MV-4-11 (cell line): ENCODE measurements at regions not wholly inside any gene's neighbourhood (a gene's known extent, or its start where the extent isn't known, plus 50 kb on each side); places are given as distances from the start of the nearest gene placed in this dataset.
"Not testable (repeated sequence)": the region's sequence is repeated elsewhere in the genome, so short reads cannot be mapped to it uniquely, and the experiment has no call there.

ENCODE experiments used
- DNase-seq: peaks from one replicate; lab custom pipeline; 2025; lab: John Stamatoyannopoulos, UW

DNA sequence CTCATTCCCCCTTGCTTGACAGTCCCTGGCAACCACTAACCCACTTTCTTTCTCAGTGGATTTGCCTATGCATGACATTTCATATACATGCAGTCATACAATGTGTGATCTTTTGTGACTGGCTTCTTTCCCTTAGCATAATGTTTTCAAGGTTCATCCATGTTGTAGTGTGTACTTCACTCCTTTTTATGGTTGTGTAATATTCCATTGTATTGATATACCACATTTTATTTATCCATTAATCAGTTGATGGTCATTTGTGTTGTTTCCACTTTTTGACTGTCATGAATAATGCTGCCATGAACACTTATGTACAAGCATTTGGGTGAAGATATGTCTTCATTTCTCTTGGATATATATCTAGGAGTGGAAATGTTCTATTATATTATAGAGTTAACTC lies 127.7 kb upstream of the GRIK3 start:
- DNase-seq = no peak

DNA sequence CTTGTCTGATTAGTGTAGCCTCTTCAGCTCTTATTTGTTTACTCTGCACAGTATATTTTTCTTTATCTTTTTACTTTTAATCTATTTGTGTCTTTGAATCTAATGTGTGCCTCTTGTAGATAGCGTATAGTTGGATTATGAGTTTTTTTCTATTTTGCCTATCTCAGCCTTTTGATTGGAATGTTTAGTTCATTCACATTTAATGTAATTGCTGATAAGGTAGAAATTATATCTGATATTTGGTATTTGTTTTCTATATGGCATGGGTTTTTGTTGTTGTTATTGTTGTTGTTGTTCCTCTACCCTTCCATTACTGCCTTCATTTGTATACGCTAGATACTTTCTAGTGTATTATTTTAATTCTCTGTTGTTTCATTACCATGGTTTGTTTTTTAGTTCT lies 131.7 kb upstream of the GRIK3 start:
- no peak for DNase-seq

DNA sequence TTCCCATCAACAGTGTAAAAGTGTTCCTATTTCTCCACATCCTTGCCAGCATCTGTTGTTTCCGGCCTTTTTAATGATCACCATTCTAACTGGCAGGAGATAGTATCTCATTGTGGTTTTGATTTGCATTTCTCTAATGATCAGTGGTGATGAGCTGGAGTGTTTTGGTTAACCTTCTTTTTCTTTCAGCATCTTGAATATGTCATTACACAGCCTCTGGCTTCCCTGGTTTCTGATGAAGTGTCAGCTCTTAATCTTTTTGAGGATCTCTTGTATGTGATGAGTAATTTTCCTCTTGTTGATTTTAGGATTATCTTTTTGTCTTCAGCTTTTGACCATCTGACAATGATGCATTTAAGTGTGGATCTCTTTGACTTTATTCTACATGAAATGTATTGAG lies 133.2 kb upstream of the GRIK3 start:
- DNase-seq = no peak

DNA sequence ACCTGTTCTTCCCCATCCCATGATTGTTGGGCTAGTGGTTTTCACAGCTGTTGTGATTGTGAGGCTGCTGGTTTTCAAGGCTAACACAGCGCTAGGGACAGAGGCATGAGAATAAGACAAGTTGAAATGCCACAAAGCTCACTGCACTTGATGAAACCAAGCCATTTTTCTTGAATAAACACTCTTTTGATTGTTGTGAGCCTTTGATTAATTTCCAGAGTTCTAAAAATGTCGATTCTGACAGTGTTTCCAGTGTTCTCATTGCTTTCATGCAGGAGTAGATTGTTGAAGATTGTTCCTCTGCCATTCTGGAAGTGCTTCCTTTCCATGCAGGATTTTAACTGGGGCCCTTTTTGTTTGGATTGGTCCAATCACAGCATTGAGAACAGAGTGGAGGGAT lies 134.9 kb upstream of the GRIK3 start:
- DNase-seq = no peak

DNA sequence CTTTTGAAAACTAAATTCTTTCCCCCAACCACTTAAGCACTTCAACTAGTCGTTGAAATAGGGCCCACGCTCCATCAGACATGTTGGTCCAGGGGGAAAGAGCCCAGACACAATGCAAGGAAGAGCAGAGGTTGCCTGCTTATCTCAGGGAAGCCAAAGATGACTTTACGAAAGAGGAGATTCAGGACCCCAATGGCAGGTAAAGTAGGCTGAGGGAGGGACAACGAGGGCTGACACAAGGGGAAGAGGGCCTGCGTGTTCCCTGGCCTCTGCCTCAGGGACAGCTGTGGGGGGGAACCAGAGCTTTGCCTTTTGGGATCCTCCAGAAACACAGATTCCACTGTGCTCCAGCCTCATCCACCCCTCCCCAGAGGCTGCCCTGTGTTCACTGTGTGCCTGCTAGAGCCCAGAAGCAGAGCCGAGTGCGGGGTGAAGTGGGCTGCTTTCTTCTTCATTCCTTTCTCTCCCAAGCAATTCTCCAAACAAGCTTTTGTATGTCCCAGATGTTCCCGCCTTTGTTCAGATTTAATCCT lies 135.5 kb upstream of the GRIK3 start:
- DNase-seq = no peak

DNA sequence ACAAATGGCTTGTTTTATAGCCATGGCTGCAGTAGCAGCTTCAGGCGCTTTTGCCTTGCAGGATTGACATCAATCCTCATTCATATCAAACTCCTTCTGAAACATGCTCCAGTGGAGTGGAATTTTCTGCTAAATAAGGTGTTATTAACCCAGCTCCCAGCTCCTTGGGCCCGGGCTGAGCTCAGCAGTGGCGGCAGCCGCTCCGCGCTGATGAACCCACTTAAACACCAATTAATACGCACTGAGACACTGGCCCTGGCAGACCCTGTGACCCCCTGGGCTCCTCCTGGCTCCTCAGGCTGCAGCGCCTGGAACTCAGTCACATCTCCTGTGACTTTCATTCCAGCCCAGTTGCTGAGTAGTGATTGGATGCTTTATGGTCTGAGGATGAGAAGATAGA lies 137.4 kb upstream of the GRIK3 start:
- no peak for DNase-seq

DNA sequence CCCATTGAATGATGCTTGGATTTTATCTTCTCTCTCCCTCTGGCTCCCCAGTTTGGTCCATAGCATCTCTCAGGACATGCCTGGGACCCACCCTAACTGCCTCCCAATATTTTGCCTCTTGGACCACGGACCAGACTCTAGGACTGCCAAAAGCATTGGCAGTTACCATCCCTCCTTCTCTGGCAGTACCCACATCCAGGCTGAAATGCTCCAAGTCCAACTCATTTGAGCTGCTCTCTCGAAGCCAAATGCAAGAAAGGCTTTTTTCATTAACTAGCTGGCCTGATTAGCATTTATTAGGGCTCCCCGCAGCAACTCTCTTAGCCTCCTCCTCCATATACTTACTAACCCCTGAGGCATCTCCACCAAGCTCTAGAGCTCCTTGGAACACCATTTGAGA lies 140.0 kb upstream of the GRIK3 start:
- DNase-seq = no peak

DNA sequence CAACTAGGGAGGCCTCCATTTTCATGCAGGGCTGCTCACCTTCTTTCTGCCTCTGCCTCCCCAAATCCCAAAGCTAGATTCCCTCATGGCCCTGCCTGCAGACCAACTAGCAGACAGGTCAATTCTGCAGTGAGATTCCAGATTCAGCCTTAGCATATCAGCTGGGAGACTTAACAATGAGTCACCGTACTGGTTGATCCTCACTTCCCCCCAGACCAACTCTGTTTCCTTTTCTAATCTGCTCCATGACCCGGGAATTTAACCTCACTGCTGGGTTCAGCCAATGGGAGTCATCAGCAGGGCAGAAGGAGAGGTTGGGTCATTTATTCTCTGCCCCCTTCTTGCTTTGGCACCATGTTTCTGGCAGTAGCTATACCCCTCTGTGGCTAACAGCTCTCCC lies 140.6 kb upstream of the GRIK3 start:
- no peak for DNase-seq

DNA sequence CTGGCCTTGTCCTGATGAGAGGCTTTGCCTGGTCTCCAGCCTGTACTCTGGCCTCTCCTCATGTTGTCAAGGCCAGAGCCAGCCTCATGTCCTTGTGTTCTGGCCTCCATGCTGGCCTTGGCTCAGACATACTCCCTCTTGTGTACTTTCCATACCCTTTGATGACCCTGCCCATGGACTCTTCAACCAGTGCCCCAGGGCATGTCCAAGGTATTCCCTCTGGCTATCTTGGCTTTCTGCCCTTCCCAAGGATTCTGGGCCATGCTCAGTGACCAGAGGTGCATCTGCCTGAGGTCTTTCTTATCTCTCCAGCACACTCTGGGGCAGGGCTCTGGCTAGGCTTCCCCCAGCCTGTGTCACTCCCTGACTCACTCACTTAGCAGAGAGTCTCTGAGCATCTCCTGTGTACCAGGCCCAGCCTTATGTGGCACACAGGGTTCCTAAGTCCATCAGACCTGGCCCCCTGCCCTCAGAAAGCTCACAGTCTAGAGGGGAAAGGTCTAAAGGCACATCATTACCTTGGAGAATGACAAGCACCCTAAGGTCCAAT lies 141.4 kb upstream of the GRIK3 start:
- DNase-seq = no peak

DNA sequence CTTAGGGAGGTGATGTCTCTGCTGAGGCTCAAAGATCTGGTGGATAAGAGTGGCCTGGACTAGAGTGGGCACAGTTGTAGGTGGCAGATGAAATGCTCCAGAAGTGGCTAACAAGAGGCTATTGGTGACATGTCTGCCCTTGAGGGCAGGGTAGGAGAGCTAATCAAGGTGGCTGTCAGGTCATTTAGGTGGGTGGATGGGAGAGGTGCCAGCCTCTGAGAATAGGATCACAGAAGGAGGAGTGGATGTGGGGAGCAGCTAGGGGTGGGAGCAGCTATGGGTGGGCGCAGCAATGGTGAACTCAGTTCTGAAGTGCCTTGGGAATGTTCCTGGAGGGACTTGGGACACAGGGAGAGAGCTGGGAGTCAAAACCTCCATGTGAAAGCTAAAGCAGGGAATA lies 142.0 kb upstream of the GRIK3 start:
- no peak for DNase-seq

DNA sequence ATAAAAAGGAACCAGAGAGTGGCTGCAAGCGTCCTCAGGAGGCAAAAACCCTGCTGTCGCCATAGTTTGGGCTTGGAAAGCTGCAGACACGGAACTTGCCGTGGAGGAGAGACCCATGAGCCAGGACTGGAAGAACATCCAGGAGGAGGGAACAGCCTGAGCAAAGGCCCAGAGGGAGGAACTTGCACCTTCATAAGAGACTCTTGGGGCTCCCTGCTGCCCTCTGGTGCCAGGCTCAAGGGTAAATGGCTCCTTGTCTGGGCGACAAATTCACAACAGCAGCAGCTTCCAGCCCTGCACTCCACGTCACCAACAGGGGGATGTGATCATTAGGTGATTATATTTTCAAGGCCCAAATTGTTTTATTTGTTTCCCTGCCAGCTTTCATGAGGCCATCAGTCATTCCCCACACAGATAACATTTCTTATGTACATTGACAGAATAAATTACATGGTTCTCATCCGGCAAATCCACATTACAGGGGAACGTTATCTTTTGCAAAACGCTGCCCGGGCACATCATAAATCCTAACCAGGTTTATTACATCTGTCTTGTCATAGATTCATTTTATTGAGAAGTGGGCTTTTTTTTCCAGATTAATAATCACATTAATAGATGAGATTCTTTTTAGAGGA lies 143.0 kb upstream of the GRIK3 start:
- peak; percentile 18 for DNase-seq

DNA sequence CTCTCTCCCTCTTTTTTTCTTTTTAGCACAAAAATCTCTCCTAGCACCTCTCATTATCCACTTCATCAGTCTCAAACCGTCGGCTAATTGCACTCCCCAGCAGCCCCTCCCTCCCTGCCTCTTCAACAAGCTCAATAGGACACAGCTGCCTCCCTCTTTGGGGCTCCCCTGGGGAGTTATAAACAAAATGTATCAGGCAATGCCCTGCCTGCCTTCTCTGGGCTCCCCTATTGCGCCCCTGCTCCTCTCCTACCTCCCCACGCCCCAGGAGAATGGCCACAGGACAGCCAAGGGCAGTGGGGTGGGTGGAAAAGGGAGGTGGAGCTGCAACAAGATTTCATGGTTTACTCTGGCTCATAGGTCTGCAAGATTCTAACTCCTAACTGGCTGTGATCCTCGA lies 147.1 kb upstream of the GRIK3 start:
- no peak for DNase-seq

DNA sequence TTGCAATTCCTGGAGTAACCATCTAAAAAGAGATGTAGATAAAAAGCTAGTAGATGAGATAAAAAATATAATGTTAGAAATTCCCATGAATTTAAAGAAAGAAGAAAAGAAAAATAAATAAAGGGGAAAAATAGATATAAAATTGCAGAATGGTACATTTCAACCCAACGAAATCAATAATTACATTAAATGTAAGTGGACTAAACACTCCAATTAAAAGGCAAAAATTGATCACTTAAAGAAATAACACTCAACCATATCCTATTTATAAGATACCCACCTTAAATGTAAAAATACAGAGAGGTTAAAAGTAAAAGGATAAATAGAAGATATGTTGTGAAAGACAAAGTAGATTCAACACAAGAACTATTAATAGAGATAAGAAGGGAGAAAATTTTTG lies 150.5 kb upstream of the GRIK3 start:
- no peak for DNase-seq

DNA sequence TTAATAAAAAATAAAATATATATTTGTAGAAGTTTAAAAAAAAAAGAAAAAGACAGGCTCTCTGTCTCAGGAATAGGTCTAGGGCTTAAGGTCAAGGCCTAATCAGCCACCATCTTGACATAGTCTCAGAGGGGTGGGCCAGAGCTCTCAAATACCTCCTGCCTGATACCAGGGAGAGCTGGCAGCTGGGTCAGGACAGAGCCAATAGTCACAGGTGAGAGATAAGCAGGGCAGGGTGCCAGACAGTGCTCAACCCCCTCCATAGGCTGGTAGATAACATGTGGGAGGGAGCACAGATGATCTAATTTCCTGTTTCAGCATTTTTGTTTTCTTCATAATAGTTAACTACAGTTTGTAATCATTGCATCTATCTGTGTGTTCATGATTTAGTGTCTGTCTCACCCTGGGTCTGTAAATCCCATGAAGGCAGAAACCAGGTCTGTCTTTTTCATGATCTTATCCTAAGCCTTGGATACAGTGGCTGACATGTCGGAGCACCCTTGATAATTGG lies 152.0 kb upstream of the GRIK3 start:
- no peak for DNase-seq

DNA sequence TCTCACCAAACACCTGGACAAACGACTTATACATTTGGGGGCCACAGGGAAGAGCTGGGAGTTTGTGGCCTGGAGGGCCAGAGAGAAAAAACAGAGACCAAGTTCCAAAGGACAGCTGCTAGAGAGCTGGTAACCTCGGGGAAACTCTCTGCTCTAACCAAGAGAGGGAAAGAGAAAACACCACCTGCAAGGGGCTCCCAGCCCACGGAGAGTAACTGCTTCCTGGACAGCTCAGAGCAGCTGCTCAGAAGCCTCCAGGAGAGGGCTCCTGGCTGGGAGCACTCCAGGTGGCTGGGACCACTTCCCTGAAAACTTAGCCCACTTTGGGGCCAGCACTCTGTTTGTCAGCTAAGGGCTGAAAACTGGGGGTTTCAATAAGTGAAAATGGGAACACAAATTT lies 154.8 kb upstream of the GRIK3 start:
- no peak for DNase-seq

DNA sequence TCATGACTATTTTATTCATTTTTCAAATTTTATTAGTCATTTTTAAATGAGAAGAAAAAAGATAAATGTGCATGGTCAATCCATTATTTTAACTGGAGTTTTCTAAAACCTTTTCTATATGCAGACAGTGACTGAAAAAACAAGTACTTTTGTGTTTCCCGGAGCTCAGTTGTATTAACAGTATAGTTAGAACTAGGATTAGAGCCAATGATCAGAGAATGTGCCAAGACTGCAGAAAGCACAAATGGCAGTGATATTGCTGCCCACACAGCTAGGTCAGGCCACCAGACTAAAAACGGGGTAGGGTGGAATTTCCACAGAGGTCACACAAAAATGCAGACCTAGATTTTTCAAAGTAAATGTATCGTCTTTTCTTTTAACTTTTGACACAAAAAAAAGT lies 163.1 kb upstream of the GRIK3 start:
- DNase-seq = no peak

DNA sequence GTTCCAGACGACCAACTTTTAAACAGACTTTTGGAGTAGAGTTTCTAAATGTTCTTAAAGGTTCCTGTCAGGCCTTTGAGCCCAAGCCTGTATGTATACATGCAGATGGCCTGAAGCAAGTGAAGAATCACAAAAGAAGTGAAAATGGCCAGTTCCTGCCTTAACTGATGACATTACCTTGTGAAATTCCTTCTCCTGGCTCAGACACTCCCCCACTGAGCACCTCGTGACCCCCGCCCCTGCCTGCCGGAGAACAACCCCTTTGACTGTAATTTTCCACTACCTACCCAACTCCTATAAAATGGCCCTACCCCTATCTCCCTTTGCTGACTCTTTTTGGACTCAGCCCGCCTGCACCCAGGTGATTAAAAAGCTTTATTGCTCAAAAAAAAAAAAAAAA lies 180.0 kb upstream of the GRIK3 start:
- DNase-seq = not testable (repeated sequence)

DNA sequence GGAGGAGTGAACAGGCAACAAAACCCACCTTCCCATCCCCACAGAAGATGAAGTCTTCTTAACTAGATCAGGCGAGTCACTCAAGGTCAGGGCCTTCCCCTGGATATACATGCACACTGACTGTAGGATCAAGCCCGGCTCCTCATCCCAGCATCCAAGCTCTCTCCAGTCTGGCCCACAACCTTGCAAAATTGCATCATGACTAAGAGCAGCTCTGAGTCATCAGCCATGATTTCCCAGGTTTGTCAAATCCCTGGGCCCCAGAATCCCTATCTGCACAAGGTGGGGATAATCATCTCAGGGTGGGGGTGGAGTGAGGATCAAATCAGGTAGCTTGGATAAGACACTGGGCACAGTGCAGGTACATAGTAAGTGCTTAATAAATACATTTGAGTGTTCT lies 199.3 kb upstream of the GRIK3 start:
- DNase-seq = no peak

DNA sequence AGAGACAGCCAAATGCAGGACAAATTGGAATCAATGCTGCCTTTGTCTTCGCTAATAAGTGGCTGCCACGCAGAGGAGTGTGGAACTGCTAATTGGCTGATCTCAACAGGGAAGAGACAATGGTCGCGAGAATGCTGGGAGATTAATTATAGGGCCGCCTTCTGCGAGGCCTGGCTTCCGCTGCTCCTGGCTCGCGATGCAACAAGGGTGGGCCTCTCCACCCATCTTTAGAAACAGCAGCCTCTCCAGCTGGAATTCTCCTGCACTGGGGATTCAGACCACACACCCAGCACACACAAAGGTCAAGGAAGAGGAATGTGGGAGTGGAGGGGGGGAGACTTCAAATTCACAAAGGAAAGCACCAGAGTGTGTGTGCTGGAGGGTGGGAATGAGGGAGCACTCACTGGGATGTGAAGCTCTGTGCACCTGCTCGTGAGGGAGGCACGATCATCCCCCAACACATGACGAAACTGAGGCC lies 200.7 kb upstream of the GRIK3 start:
- DNase-seq = no peak

DNA sequence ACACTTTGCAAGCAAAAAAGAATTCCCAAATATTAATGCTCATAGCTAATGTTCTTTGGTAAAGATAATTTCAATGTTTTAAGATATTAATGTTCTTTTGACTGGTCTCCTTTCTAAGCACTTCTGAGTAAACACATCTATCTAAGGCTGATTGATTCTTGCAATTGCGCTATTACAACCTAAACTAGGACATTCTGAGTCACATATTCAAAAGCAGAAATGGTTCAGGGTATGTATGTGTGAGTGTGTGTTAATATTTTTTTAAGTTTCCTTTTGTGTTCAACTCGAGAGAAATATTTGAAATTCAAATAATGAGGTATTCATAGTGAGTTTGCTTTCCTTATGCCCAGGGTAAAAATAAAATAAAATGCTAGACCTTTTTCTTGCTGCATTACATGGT lies 203.6 kb upstream of the GRIK3 start:
- no peak for DNase-seq

DNA sequence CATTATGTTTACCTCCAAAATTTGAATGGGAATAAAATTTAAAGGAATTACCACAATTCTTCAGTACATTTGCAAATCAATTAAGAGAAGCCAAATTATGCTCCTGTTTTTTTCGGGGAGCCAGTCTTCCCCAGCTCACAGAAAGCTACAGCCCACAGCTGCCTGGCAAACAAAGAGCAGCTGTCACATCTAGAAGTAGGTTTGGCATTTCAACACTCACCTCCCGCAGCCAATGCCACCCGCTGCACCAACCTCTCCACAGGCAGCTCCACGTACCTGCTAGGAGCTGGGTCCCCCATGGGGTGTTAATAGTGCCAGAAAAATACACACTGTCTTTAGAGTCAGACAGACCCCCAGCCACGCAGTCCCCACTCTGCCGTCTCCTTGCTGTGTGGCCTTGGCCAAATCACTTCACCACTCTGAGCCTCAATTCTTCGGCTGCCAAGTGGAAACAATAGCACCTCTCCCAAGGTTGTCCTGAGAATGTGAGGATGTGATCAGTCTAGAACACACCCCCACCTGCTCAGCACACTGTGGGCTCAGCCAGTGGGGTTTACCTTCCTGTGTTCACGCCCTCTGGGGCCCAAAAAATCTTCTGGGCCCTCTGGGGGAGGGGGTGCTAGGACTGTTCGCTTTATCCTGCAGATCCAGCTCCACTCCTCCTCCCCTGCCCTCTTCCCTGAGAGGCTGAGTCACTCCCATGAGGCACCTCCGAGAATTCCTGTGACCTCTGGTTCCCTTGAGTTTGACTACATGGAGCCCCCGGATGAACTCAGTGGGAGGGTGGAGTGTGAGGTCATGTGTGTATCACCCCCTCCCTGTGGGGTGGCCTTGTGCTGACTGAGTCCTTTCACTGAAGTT lies 204.3 kb upstream of the GRIK3 start:
- DNase-seq = no peak

DNA sequence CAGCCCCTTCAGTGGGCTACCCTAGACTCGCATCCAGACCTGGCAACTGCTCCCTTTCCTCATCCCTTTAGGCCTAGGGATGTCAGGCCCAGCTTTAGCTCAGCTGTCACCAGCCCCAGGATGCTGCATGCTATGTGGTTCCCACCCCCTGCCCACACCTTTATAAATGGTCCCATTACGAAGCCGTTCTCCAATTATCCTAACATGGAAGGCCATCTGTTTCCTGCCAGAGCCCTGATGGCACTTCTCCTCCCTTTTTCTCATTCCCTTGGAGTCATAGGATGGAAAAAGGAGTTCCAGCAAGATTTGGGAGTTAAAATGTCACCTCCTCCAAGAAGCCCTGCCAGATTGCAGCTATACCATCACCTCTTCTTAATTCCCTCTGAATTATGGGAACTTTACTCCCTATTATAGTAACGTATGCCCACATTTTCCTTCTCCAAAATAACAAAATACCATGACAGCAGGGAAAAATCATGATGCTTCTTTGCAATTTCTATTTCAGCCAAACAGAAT lies 205.0 kb upstream of the GRIK3 start:
- DNase-seq = no peak

DNA sequence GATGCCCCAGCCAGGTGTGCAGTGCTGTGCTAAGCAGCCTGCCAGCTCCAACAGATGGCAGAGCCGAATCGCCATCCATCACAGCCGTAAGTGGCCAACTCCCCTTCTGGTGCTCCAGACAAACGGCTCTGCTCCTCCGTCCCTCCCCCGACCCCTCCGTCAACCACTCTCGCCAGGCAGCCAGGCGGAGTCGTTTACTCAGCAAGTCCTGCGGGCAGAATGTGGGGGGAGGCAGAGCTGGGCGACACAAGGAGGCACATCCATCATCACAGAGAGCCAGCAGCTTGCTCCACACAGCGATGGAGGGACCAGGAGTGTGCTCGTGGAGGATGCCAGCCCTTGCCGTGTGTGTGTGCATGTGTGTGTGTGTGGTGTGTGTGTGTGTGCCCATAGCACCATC lies 206.6 kb upstream of the GRIK3 start:
- no peak for DNase-seq
